ENCODE measurements at regions not wholly inside any gene's neighbourhood (a gene's known extent, or its start where the extent isn't known, plus 50 kb on each side); places are given as distances from the start of the nearest gene placed in this dataset.
A peak's percentile ranks its signal among the peaks of the same experiment; 100 is the strongest.
"Not testable (repeated sequence)": the region's sequence is repeated elsewhere in the genome, so short reads cannot be mapped to it uniquely, and the experiment has no call there.

GRCh38 chr2:185583058-185583816 lies 155.4 kb upstream of the FSIP2 start:
- Histone ChIP-seq H3K4me1 (no peaks in the 10 kb centered on the region), H3K27me3 (no peaks in the 10 kb centered on the region), H3K27ac (no peak overlapping the region), H3K4me3 (no peak overlapping the region), H3K9me3 (no peaks in the 10 kb centered on the region), H3K36me3 (no peaks in the 10 kb centered on the region)
- DNase-seq (no peak), ATAC-seq (peak in 1 of 4 donors; percentile 35)
- intact Hi-C loops (cut with DNase I) = no loop called here
- TF ChIP-seq CTCF (IDR thresholded peaks at IDR 0.05) (no peak), POLR2A (IDR thresholded peaks at IDR 0.05) (no peak)
- WGBS (ENCODE audit: insufficient coverage, low coverage, low lambda C conversion rate, missing lambda C conversion rate) = 57% methylated on average over 1 of the region's 2 CpGs

GRCh38 chr2:185585165-185585564 lies 153.4 kb upstream of the FSIP2 start:
- H3K27me3 ChIP-seq; H3K27ac ChIP-seq; H3K4me1 ChIP-seq; DNase-seq; H3K9me3 ChIP-seq; ATAC-seq; H3K36me3 ChIP-seq; H3K4me3 ChIP-seq; intact Hi-C loops (cut with DNase I): not testable (repeated sequence)
- WGBS (ENCODE audit: insufficient coverage, low coverage, low lambda C conversion rate, missing lambda C conversion rate) = 68% methylated on average over 5 of the region's 5 CpGs

- ATAC-seq; H3K9me3 ChIP-seq; H3K27ac ChIP-seq; H3K4me1 ChIP-seq; H3K36me3 ChIP-seq; H3K4me3 ChIP-seq; H3K27me3 ChIP-seq; intact Hi-C loops (cut with DNase I); DNase-seq: not testable (repeated sequence)
- WGBS (ENCODE audit: insufficient coverage, low coverage, low lambda C conversion rate, missing lambda C conversion rate) = 64% methylated on average over 8 of the region's 14 CpGs
Measured at GRCh38 chr2:185591276-185591675, 147.3 kb upstream of the FSIP2 start.

GRCh38 chr2:185607945-185608344 lies 130.7 kb upstream of the FSIP2 start:
- H3K4me1 ChIP-seq = no peaks in the 10 kb centered on the region
- no peaks in the 10 kb centered on the region for H3K27me3 ChIP-seq
- no peaks in the 10 kb centered on the region for H3K36me3 ChIP-seq
- intact Hi-C loops (cut with DNase I) = no loop called here
- 27% methylated on average over 1 of the region's 1 CpG for WGBS (ENCODE audit: insufficient coverage, low coverage, low lambda C conversion rate, missing lambda C conversion rate)
- H3K9me3 ChIP-seq = no peaks in the 10 kb centered on the region
- no peak for TF ChIP-seq POLR2A (IDR thresholded peaks at IDR 0.05)
- TF ChIP-seq CTCF (IDR thresholded peaks at IDR 0.05) = no peak
- H3K4me3 ChIP-seq = no peak overlapping the region
- no peak for ATAC-seq
- no peak overlapping the region for H3K27ac ChIP-seq
- no peak for DNase-seq

- DNase-seq = no peak
- TF ChIP-seq POLR2A (IDR thresholded peaks at IDR 0.05) = no peak
- peak in 3 of 4 donors; percentile 18 to 28 (median 26) for TF ChIP-seq CTCF (IDR thresholded peaks at IDR 0.05)
- 15% methylated on average over 3 of the region's 3 CpGs for WGBS (ENCODE audit: insufficient coverage, low coverage, low lambda C conversion rate, missing lambda C conversion rate)
- Histone ChIP-seq H3K4me1 (no peaks in the 10 kb centered on the region), H3K27me3 (no peaks in the 10 kb centered on the region), H3K27ac (no peak overlapping the region), H3K9me3 (no peaks in the 10 kb centered on the region), H3K36me3 (no peaks in the 10 kb centered on the region), H3K4me3 (no peak overlapping the region)
- peak; percentile 43 to 56 (median 51) for ATAC-seq
- intact Hi-C loops (cut with DNase I) = no loop called here
Measured at GRCh38 chr2:185608799-185609198, 129.8 kb upstream of the FSIP2 start.
